ENCODE measurements at regions not wholly inside any gene's neighbourhood (a gene's known extent, or its start where the extent isn't known, plus 50 kb on each side); places are given as distances from the start of the nearest gene placed in this dataset.
A peak's percentile ranks its signal among the peaks of the same experiment; 100 is the strongest.
"Not testable (repeated sequence)": the region's sequence is repeated elsewhere in the genome, so short reads cannot be mapped to it uniquely, and the experiment has no call there.

GRCh38 chr1:121528958-121529357, 344.2 kb downstream of the SRGAP2C start:
- not testable (repeated sequence) for DNase-seq (ENCODE audit: low spot score in 2 of 2); ATAC-seq (ENCODE audit: low read depth); H3K27ac Mint-ChIP-seq; H3K9me3 Mint-ChIP-seq; H3K27me3 Mint-ChIP-seq; H3K4me1 Mint-ChIP-seq; H3K4me3 Mint-ChIP-seq; H3K36me3 Mint-ChIP-seq

DNA sequence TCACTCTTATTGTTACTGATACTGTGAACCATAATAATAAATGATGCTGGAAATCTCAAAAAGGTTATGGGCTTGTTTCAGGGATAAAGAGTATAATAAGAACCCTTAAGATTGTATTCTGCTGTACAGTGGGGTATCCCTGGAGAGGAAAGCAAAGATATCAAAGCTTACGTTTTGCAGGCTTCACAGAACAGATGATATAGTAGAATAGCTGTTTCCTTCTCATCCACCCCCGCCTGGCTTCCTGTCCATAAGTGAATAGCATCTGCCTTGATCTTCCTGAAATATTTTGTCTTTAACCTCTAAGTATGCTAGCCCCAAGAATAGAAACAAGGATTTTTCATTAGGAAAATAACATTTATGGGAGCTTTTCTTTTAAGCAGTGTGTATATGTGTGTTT, 345.3 kb downstream of the SRGAP2C start:
- H3K4me3 Mint-ChIP-seq; H3K27me3 Mint-ChIP-seq; DNase-seq (ENCODE audit: low spot score in 2 of 2); H3K9me3 Mint-ChIP-seq; ATAC-seq (ENCODE audit: low read depth); H3K36me3 Mint-ChIP-seq; H3K4me1 Mint-ChIP-seq: not testable (repeated sequence)
- peak overlapping the region; percentile 39 for H3K27ac Mint-ChIP-seq

DNA sequence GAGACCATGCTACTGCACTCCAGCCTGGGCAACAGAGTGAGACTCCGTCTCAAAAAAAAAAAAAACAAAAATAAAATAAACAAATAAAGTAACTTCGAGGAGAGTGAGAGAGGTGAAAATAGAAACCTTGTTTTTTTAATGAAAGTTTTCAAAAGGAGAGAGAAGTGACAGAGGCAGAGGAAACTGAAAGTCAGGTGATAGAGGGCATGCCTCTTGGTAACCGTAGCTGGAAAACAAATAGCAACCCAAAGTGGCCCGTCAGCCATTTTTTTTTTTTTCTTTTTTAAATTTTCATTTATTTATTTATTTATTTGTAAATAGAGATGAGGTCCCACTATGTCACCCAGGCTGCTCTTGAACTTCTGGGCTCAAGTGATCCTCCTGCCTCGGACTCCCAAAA, 347.0 kb downstream of the SRGAP2C start:
- peak; percentile 54 for ATAC-seq (ENCODE audit: low read depth)
- H3K9me3 Mint-ChIP-seq; H3K4me1 Mint-ChIP-seq; H3K27ac Mint-ChIP-seq; DNase-seq (ENCODE audit: low spot score in 2 of 2); H3K27me3 Mint-ChIP-seq; H3K36me3 Mint-ChIP-seq; H3K4me3 Mint-ChIP-seq: not testable (repeated sequence)

- DNase-seq (ENCODE audit: low spot score in 2 of 2); H3K9me3 Mint-ChIP-seq; H3K27me3 Mint-ChIP-seq: not testable (repeated sequence)
These were observed 353.4 kb downstream of the SRGAP2C start for GRCh38 chr1:121538148-121538547.

DNA sequence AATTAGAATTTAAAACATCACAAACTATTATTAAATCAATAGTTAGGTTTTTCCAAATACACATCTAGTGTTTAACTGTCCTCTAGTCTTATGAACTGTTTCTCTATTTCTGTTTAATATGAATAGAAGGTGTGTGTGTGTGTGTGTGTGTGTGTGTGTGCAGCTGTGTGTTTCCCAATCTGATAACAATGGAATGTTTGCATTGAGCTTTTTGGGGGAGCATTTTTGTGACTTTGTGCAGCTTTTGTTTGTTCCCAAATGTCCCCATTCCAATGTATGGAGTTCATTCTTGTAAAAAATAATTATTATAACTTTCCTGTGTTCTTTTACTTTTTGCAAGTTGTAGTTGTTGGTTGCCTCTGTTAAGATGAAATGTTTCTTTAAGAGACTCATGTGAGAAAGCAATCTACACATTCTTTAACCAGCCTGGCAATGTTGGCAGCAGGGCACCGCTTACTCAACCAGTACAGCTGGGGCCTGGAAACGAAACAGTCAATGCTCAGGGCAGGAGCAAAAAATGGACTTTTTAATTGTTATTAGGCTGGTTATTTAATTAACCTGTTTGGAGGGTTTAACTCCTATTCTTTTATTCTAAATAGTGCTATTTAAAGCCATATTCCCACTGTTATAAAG, 354.3 kb downstream of the SRGAP2C start:
- H3K36me3 Mint-ChIP-seq = no peaks in the 10 kb centered on the region
- ATAC-seq (ENCODE audit: low read depth) (no peak), DNase-seq (ENCODE audit: low spot score in 2 of 2) (no peak)
- H3K27ac Mint-ChIP-seq = no peak overlapping the region
- no peaks in the 10 kb centered on the region for H3K4me1 Mint-ChIP-seq
- H3K9me3 Mint-ChIP-seq = no peaks in the 10 kb centered on the region
- H3K4me3 Mint-ChIP-seq = no peak overlapping the region
- no peaks in the 10 kb centered on the region for H3K27me3 Mint-ChIP-seq

More at GRCh38 chr1:121538148-121538547, 353.4 kb downstream of the SRGAP2C start:
- not testable (repeated sequence) for H3K4me3 Mint-ChIP-seq; H3K4me1 Mint-ChIP-seq; H3K36me3 Mint-ChIP-seq; ATAC-seq (ENCODE audit: low read depth); H3K27ac Mint-ChIP-seq

DNA sequence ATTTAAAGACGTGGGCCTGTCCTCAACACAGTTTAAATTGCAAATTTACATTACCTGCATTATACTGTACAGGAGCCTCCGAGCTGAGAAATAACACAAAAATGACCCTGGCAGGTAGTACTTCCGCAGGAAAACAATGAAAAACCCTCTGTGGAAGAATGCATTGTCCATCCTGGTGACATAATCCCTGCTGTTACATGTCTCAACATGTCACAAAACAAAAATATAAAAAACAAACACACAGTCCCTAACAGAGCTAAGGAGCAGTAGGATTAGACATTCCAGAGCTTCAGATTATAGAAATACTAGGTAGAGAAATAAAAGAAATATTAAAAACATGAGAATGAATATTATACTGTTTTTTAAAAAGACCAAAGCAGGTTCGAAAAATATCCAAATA, 359.2 kb downstream of the SRGAP2C start:
- H3K27me3 Mint-ChIP-seq; H3K27ac Mint-ChIP-seq; DNase-seq (ENCODE audit: low spot score in 2 of 2); H3K36me3 Mint-ChIP-seq; H3K4me3 Mint-ChIP-seq; H3K9me3 Mint-ChIP-seq; H3K4me1 Mint-ChIP-seq; ATAC-seq (ENCODE audit: low read depth): not testable (repeated sequence)

DNA sequence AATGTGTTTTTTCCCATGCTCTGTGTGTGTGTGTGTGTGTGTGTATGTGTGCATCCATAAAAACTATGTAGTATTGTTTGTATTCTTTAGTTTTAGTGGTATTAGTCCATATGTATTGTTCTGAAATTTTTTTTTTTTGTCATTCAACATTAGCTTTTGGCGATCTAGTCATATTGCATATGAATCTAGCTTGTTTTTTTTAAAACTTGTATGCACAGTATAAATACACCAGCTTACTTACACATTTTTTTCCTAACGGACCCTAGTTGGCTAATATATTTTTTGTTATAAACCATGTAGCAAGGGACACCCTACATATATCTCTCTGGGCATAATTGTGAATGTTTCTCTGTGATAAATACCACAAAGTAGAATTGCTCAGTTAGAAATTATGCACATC, 359.7 kb downstream of the SRGAP2C start:
- Mint-ChIP-seq H3K27ac (no peak overlapping the region), H3K36me3 (no peaks in the 10 kb centered on the region), H3K27me3 (no peaks in the 10 kb centered on the region), H3K9me3 (peaks cover 2% of the 10 kb centered on the region), H3K4me3 (no peak overlapping the region), H3K4me1 (peaks cover 7% of the 10 kb centered on the region)
- DNase-seq (ENCODE audit: low spot score in 2 of 2) (no peak), ATAC-seq (ENCODE audit: low read depth) (no peak)

DNA sequence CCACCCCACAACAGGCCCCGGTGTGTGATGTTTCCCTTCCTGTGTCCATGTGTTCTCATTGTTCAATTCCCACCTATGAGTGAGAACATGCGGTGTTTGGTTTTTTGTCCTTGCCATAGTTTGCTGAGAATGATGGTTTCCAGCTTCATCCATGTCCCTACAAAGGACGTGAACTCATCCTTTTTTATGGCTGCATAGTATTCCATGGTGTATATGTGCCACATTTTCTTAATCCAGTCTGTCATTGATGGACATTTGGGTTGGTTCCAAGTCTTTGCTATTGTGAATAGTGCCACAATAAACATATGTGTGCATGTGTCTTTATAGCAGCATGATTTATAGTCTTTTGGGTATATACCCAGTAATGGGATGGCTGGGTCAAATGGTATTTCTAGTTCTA, 361.1 kb downstream of the SRGAP2C start:
- not testable (repeated sequence) for H3K36me3 Mint-ChIP-seq; ATAC-seq (ENCODE audit: low read depth); H3K4me3 Mint-ChIP-seq; DNase-seq (ENCODE audit: low spot score in 2 of 2); H3K27me3 Mint-ChIP-seq; H3K9me3 Mint-ChIP-seq; H3K27ac Mint-ChIP-seq
- peaks cover 13% of the 10 kb centered on the region for H3K4me1 Mint-ChIP-seq

- H3K27me3 Mint-ChIP-seq = no peaks in the 10 kb centered on the region
- DNase-seq (ENCODE audit: low spot score in 2 of 2) (no peak), ATAC-seq (ENCODE audit: low read depth) (no peak)
- H3K4me1 Mint-ChIP-seq = peaks cover 18% of the 10 kb centered on the region
- H3K36me3 Mint-ChIP-seq = peaks cover 2% of the 10 kb centered on the region
- peaks cover 4% of the 10 kb centered on the region for H3K9me3 Mint-ChIP-seq
- no peak overlapping the region for H3K27ac Mint-ChIP-seq
- H3K4me3 Mint-ChIP-seq = no peak overlapping the region
These were observed 362.2 kb downstream of the SRGAP2C start for GRCh38 chr1:121546830-121547591.

GRCh38 chr1:121547726-121548125, 363.0 kb downstream of the SRGAP2C start:
- ATAC-seq (ENCODE audit: low read depth); H3K27me3 Mint-ChIP-seq; H3K9me3 Mint-ChIP-seq; H3K27ac Mint-ChIP-seq; H3K36me3 Mint-ChIP-seq; DNase-seq (ENCODE audit: low spot score in 2 of 2); H3K4me3 Mint-ChIP-seq: not testable (repeated sequence)
- peaks cover 25% of the 10 kb centered on the region for H3K4me1 Mint-ChIP-seq

GRCh38 chr1:121550817-121551216, 366.0 kb downstream of the SRGAP2C start:
- H3K27me3 Mint-ChIP-seq; DNase-seq (ENCODE audit: low spot score in 2 of 2); H3K4me3 Mint-ChIP-seq; H3K9me3 Mint-ChIP-seq; H3K27ac Mint-ChIP-seq; H3K36me3 Mint-ChIP-seq: not testable (repeated sequence)
- H3K4me1 Mint-ChIP-seq = peaks cover 26% of the 10 kb centered on the region
- peak; percentile 20 for ATAC-seq (ENCODE audit: low read depth)

- Mint-ChIP-seq H3K4me3 (peak overlapping the region; percentile 24), H3K4me1 (peaks cover 26% of the 10 kb centered on the region), H3K27ac (peak overlapping the region; percentile 31)
- H3K9me3 Mint-ChIP-seq, H3K27me3 Mint-ChIP-seq, H3K36me3 Mint-ChIP-seq: not testable (repeated sequence)
- ATAC-seq (ENCODE audit: low read depth) = peak; percentile 95
- DNase-seq (ENCODE audit: low spot score in 2 of 2) = peak in 1 of 2 donors; percentile 47
These were observed 366.7 kb downstream of the SRGAP2C start for GRCh38 chr1:121551491-121551890.

- H3K4me1 Mint-ChIP-seq = peaks cover 18% of the 10 kb centered on the region
- not testable (repeated sequence) for H3K9me3 Mint-ChIP-seq; ATAC-seq (ENCODE audit: low read depth); H3K27ac Mint-ChIP-seq; H3K4me3 Mint-ChIP-seq; DNase-seq (ENCODE audit: low spot score in 2 of 2); H3K27me3 Mint-ChIP-seq; H3K36me3 Mint-ChIP-seq
These were observed 371.8 kb downstream of the SRGAP2C start for GRCh38 chr1:121556560-121556959.

- H3K4me3 Mint-ChIP-seq; DNase-seq (ENCODE audit: low spot score in 2 of 2); H3K27me3 Mint-ChIP-seq; H3K36me3 Mint-ChIP-seq; H3K27ac Mint-ChIP-seq; H3K4me1 Mint-ChIP-seq; ATAC-seq (ENCODE audit: low read depth); H3K9me3 Mint-ChIP-seq: not testable (repeated sequence)
These were observed 373.3 kb downstream of the SRGAP2C start for GRCh38 chr1:121558034-121558433.

- H3K9me3 Mint-ChIP-seq = peaks cover 1% of the 10 kb centered on the region
- no peak overlapping the region for H3K27ac Mint-ChIP-seq
- ATAC-seq (ENCODE audit: low read depth) (no peak), DNase-seq (ENCODE audit: low spot score in 2 of 2) (no peak)
- no peaks in the 10 kb centered on the region for H3K27me3 Mint-ChIP-seq
- H3K4me3 Mint-ChIP-seq = no peak overlapping the region
- H3K36me3 Mint-ChIP-seq = peaks cover 5% of the 10 kb centered on the region
- H3K4me1 Mint-ChIP-seq = peaks cover 7% of the 10 kb centered on the region
These were observed 373.7 kb downstream of the SRGAP2C start for GRCh38 chr1:121558514-121558913.

Data from memory B cell (primary cell).